Panc1 (cell line): ENCODE measurements at regions not wholly inside any gene's neighbourhood (a gene's known extent, or its start where the extent isn't known, plus 50 kb on each side); places are given as distances from the start of the nearest gene placed in this dataset.

Source experiments
- TCF7L2 ChIP-seq: IDR thresholded peaks from 2 replicates; pipeline ENCODE4 v1.6.1; 2011; ENCODE audit warnings: mild to moderate bottlenecking, low read depth, low read length, inconsistent platforms
- TF ChIP-seq, protein P1 (sequence below): fragments of 450-650 bp; IDR thresholded peaks from 2 replicates; pipeline ENCODE4 v1.5.1; 2017; ENCODE audit warnings: mild to moderate bottlenecking

DNA sequence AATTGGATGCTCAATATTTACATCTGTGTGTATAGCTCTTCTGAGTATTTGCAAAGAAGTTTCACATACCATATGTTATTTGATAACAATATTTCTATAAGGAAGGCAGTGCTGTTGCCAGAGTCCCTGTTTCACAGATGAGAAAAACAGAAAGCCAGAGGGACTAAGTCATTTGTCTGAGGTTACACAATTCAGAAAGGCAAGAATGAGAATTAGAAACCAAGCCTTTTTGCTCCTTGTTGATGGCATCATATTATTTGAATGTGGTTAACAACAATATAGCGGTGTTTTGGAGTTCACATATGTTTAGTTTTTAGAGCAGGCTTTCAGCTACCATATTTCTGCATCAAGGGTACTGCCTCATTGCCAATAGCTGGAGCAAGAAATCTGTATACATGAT lies 110.9 kb upstream of the PRLR start:
- TF ChIP-seq, protein P1, sequence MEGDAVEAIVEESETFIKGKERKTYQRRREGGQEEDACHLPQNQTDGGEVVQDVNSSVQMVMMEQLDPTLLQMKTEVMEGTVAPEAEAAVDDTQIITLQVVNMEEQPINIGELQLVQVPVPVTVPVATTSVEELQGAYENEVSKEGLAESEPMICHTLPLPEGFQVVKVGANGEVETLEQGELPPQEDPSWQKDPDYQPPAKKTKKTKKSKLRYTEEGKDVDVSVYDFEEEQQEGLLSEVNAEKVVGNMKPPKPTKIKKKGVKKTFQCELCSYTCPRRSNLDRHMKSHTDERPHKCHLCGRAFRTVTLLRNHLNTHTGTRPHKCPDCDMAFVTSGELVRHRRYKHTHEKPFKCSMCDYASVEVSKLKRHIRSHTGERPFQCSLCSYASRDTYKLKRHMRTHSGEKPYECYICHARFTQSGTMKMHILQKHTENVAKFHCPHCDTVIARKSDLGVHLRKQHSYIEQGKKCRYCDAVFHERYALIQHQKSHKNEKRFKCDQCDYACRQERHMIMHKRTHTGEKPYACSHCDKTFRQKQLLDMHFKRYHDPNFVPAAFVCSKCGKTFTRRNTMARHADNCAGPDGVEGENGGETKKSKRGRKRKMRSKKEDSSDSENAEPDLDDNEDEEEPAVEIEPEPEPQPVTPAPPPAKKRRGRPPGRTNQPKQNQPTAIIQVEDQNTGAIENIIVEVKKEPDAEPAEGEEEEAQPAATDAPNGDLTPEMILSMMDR: no peak
- no peak for TF ChIP-seq TCF7L2
